ENCODE measurements at regions not wholly inside any gene's neighbourhood (a gene's known extent, or its start where the extent isn't known, plus 50 kb on each side); places are given as distances from the start of the nearest gene placed in this dataset.

- no peak for DNase-seq
These were observed 486.0 kb downstream of the FLRT2 start for GRCh38 chr14:86015941-86016340.

GRCh38 chr14:86015511-86015910, 485.6 kb downstream of the FLRT2 start:
- DNase-seq: no peak

GRCh38 chr14:86013641-86014040, 483.7 kb downstream of the FLRT2 start:
- no peak for DNase-seq

DNA sequence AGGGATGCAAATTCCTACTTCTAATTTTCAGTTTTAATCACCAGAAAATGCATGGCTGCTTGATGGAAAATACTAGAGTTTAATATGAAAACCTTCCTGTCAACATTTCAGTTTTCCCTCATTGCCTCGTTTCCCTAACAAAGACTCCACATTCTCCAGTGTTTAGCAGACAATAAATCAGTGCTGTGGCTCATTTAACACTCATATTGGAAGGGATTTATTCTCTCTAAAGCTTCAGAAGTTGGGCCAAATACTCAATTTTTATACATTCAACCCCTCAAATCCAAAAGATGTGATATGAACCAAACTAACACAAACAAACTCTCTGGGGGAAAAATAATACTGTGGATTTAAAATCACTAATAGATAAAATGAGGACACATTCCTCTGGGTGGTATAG, 482.5 kb downstream of the FLRT2 start:
- DNase-seq: no peak

- DNase-seq: no peak
These were observed 474.1 kb downstream of the FLRT2 start for GRCh38 chr14:86003998-86004397.

- no peak for DNase-seq
These were observed 466.6 kb downstream of the FLRT2 start for GRCh38 chr14:85996551-85996950.

DNA sequence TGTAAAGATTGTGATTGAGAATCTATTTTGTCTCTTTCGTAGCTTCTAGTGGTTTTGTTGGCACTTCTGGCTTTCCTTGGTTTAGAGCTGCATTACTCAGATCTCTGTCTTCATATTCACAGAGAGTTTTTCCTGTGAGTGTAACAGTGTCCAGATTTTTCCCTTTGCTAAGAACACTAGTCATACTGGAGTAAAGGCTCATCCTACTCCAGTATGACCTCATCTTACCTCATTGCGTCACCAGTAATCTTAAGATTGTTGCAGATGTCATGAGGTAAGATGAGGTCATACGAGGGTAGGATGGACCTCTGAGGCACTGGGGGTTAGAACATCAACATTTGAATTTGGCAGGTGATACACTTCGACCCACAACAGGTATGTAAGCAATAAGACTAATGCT, 461.2 kb downstream of the FLRT2 start:
- DNase-seq: no peak

GRCh38 chr14:85987907-85988306, 458.0 kb downstream of the FLRT2 start:
- no peak for DNase-seq

DNA sequence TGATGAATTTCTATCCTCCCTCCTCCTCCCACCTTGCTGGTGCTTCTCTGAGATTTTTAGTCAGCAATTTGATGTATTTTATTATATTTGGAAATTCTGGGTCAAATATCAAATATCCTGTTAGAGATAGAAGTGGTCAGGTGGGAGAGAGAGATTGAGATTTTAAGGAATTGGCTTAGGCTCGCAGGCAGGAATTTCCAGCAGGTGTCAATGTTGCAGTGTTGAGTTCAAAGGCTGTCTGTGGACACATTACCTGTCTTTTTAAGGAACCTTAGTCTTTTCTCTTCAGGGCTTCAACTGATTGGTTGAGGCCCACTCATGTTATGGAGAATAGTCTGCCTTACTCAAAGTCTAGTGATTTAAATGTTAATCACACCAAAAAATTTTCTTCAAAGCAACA, 457.3 kb downstream of the FLRT2 start:
- DNase-seq: no peak

DNA sequence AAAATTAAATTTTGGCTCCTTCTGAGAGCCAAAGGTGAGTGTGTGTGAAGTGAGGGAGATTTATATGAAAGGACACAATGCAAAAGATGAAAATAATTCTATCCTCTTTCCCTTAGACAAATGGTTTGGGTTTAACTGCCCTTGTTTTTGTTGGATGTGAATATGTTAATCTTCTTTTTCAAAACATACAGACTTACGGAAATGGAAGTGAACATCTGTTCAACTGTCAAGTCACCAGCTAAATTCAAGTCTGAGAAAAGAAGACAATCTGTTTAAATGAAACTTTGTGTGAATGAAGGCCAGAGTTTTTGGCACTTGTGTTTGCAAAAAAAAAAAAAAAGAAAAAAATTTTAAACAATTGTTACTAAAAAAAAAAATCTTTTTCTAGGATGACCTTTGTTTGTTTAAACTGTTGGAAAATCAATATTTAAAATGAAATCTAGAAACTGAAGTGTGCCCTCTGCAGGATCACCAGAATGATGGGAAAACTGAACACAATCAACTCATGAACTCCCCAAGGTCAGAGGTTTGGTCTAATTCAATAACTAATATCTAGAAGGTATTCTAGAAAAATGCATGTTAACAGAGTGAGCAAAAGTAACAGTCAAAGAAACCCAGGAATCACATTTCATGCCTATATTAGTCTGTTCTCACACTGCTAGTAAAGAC, 448.8 kb downstream of the FLRT2 start:
- no peak for DNase-seq

GRCh38 chr14:85974602-85975001, 444.7 kb downstream of the FLRT2 start:
- no peak for DNase-seq

DNA sequence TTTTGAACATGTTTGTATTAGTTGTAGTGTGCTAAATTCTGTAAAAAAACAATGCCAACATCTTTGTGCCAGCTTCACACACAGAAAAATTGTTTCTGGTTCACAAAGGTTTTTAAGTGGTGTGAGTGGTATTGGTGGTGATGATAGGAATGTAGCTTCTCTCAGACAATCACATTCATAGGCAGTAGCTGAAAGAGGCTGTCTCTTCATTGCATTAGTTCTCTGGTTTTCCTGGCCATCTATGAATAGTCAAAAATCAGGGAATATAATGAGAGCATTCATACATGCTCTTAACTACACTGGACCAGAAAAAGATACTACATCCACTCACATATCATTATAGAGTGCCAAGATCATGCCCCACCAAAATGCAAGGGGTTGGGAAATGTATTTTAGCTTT, 433.5 kb downstream of the FLRT2 start:
- DNase-seq: no peak

GRCh38 chr14:85960756-85961155, 430.8 kb downstream of the FLRT2 start:
- DNase-seq: no peak

- no peak for DNase-seq
These were observed 429.1 kb downstream of the FLRT2 start for GRCh38 chr14:85959063-85959462.

GRCh38 chr14:85958069-85958468, 428.1 kb downstream of the FLRT2 start:
- no peak for DNase-seq

GRCh38 chr14:85953265-85953664, 423.3 kb downstream of the FLRT2 start:
- DNase-seq: no peak

GRCh38 chr14:85948153-85948552, 418.2 kb downstream of the FLRT2 start:
- no peak for DNase-seq

DNA sequence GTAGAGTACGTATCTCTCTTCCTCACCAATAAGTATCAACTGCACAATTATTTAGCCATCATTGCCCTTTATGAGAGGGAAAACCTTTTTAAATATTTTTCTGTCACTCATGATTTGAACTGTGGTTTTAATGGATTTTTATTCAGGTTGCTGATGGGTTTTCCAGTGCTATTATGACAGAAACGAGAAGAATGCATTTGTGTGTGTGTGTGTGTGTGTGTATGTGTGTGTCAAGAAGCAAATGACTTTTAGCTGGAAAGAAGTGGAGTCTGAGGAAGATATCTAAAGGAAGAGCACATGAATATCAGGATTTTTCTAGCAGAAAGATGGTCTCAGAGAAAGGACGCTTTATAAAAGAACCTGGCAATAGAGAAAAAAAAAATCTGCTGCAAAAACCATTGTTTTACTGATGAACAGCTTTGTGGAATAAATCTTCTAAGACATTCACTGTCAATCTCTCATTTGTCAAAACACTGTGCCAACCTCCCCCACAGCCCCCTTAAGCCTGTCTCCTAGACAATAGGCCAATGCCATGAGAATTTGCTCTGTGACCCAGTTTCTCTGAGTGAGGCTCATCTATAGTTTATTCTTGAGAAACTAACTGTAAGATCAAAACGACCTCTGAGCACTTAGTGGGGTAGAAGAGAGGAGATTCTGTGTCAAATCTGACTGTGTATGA, 417.7 kb downstream of the FLRT2 start:
- no peak for DNase-seq

GRCh38 chr14:85943192-85943591, 413.2 kb downstream of the FLRT2 start:
- no peak for DNase-seq

GRCh38 chr14:85934886-85935254, 404.9 kb downstream of the FLRT2 start:
- no peak for DNase-seq

GRCh38 chr14:85934123-85934885, 404.4 kb downstream of the FLRT2 start:
- DNase-seq: peak; percentile 32

GRCh38 chr14:85921241-85921640, 391.3 kb downstream of the FLRT2 start:
- DNase-seq: no peak

- DNase-seq: no peak
These were observed 387.8 kb downstream of the FLRT2 start for GRCh38 chr14:85917716-85918115.

- DNase-seq: no peak
These were observed 385.8 kb downstream of the FLRT2 start for GRCh38 chr14:85915711-85916110.

Measured in T1000 (cell line).